Testis (tissue), 2 donors: ENCODE measurements at regions not wholly inside any gene's neighbourhood (a gene's known extent, or its start where the extent isn't known, plus 50 kb on each side); places are given as distances from the start of the nearest gene placed in this dataset.

Experiments
- CTCF ChIP-seq, 3 experiments: fragments of 450-650 bp in 2 of 3; fragments of 200-600 bp in 1 of 3; sonication (generic) in 1 of 3; IDR thresholded peaks; one replicate each; pipeline ENCODE4 v1.5.1; 2016 to 2019; ENCODE audit warnings: antibody characterized with exemption in 3 of 3, mild to moderate bottlenecking in 2 of 3, moderate library complexity in 1 of 3
- POLR2A ChIP-seq: fragments of 450-650 bp; IDR thresholded peaks from one replicate; pipeline ENCODE4 v1.6.1; 2017; ENCODE audit warnings: antibody characterized with exemption, mild to moderate bottlenecking, moderate library complexity

- no peak for TF ChIP-seq CTCF (IDR thresholded peaks at IDR 0.05)
- no peak for TF ChIP-seq POLR2A
These were observed 204.5 kb upstream of the CXCR4 start for GRCh38 chr2:136322428-136322827.
